ENCODE measurements at regions not wholly inside any gene's neighbourhood (a gene's known extent, or its start where the extent isn't known, plus 50 kb on each side); places are given as distances from the start of the nearest gene placed in this dataset.

GRCh38 chr6:120632975-120633374 lies 701.3 kb downstream of the TBC1D32 start:
- TF ChIP-seq, protein P1, sequence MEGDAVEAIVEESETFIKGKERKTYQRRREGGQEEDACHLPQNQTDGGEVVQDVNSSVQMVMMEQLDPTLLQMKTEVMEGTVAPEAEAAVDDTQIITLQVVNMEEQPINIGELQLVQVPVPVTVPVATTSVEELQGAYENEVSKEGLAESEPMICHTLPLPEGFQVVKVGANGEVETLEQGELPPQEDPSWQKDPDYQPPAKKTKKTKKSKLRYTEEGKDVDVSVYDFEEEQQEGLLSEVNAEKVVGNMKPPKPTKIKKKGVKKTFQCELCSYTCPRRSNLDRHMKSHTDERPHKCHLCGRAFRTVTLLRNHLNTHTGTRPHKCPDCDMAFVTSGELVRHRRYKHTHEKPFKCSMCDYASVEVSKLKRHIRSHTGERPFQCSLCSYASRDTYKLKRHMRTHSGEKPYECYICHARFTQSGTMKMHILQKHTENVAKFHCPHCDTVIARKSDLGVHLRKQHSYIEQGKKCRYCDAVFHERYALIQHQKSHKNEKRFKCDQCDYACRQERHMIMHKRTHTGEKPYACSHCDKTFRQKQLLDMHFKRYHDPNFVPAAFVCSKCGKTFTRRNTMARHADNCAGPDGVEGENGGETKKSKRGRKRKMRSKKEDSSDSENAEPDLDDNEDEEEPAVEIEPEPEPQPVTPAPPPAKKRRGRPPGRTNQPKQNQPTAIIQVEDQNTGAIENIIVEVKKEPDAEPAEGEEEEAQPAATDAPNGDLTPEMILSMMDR (IDR thresholded peaks at IDR 0.05; ENCODE audit: low read depth, low read length) = no peak
- no peak for TF ChIP-seq EZH2phosphoT487 (IDR thresholded peaks at IDR 0.05; ENCODE audit: low read depth)
